Tibial nerve (tissue), 4 donors: ENCODE measurements at regions not wholly inside any gene's neighbourhood (a gene's known extent, or its start where the extent isn't known, plus 50 kb on each side); places are given as distances from the start of the nearest gene placed in this dataset.

Experiments used
- CTCF ChIP-seq, 5 experiments: fragments of 200-600 bp in 3 of 5; fragments of 450-650 bp in 2 of 5; sonication (generic) in 3 of 5; IDR thresholded peaks; one replicate each; pipeline ENCODE4 v1.5.1; 2016 to 2019; ENCODE audit warnings: antibody characterized with exemption in 5 of 5, mild to moderate bottlenecking in 3 of 5, moderate library complexity in 2 of 5
- EP300 ChIP-seq, 2 donors: sonication (generic); formaldehyde crosslinking; IDR thresholded peaks; one replicate each; pipeline ENCODE4 v1.6.1; 2017; ENCODE audit warnings: antibody characterized with exemption in 2 of 2, mild to moderate bottlenecking in 1 of 2
- POLR2A ChIP-seq, 2 donors: fragments of 450-650 bp; IDR thresholded peaks; one replicate each; pipeline ENCODE4 v1.6.1; 2017; ENCODE audit warnings: antibody characterized with exemption in 2 of 2, mild to moderate bottlenecking in 2 of 2, moderate library complexity in 2 of 2

- TF ChIP-seq CTCF (IDR thresholded peaks at IDR 0.05) (no peak), POLR2A (IDR thresholded peaks at IDR 0.05) (no peak), EP300 (IDR thresholded peaks at IDR 0.05) (no peak)
These were observed 290.2 kb downstream of the SOX11 start for GRCh38 chr2:5982193-5982902.
